RWPE2 (cell line): ENCODE measurements at regions not wholly inside any gene's neighbourhood (a gene's known extent, or its start where the extent isn't known, plus 50 kb on each side); places are given as distances from the start of the nearest gene placed in this dataset.

Experiments used
- ATAC-seq: fragments of 200-7000 bp; cut with Tn5 transposase; 3 replicates; pipeline ENCODE4 v1.9.1; 2021; ENCODE audit warnings: low read depth
- DNase-seq: peaks from one replicate; pipeline ENCODE4 v3.0.0-alpha.2; 2020; ENCODE audit warnings: low spot score
- H3K27ac ChIP-seq: fragments of 450-650 bp; 2 replicates; pipeline ENCODE4 v1.5.1; 2017; ENCODE audit warnings: mild to moderate bottlenecking; ENCODE audit not compliant: poor library complexity, severe bottlenecking
- H3K27me3 ChIP-seq: fragments of 250-450 bp; sonication (Bioruptor Pico); 2 replicates; pipeline ENCODE4 v1.5.1; 2021; ENCODE audit warnings: mild to moderate bottlenecking, moderate library complexity; ENCODE audit not compliant: insufficient read depth, poor library complexity, severe bottlenecking
- H3K36me3 ChIP-seq: fragments of 250-450 bp; sonication (Bioruptor Pico); 2 replicates; pipeline ENCODE4 v1.5.1; 2020; ENCODE audit warnings: low read depth, mild to moderate bottlenecking, moderate library complexity
- H3K4me1 ChIP-seq: fragments of 250-450 bp; sonication (Bioruptor Pico); 2 replicates; pipeline ENCODE4 v1.5.1; 2021; ENCODE audit warnings: mild to moderate bottlenecking, moderate library complexity; ENCODE audit not compliant: insufficient read depth, poor library complexity, severe bottlenecking
- H3K4me3 ChIP-seq: fragments of 250-450 bp; sonication (Bioruptor Pico); 2 replicates; pipeline ENCODE4 v1.5.1; 2021; ENCODE audit warnings: mild to moderate bottlenecking, moderate library complexity; ENCODE audit not compliant: severe bottlenecking
- H3K9me3 ChIP-seq: fragments of 250-450 bp; sonication (Bioruptor Pico); 2 replicates; pipeline ENCODE4 v1.5.1; 2021; ENCODE audit warnings: mild to moderate bottlenecking, moderate library complexity; ENCODE audit not compliant: severe bottlenecking
- CTCF ChIP-seq: fragments of 450-650 bp; IDR thresholded peaks from one replicate; pipeline ENCODE4 v1.5.1; 2017; ENCODE audit warnings: mild to moderate bottlenecking, moderate library complexity; ENCODE audit not compliant: poor library complexity, severe bottlenecking

GRCh38 chr18:37783771-37784170 lies 218.2 kb upstream of the CELF4 start:
- ATAC-seq: no peak
- Histone ChIP-seq H3K9me3 (no peaks in the 10 kb centered on the region), H3K27ac (no peak overlapping the region), H3K4me1 (no peaks in the 10 kb centered on the region), H3K27me3 (no peaks in the 10 kb centered on the region), H3K36me3 (no peaks in the 10 kb centered on the region), H3K4me3 (no peak overlapping the region)
- no peak for TF ChIP-seq CTCF
- DNase-seq: no peak

- no peak for TF ChIP-seq CTCF
- DNase-seq: no peak
- Histone ChIP-seq H3K36me3 (no peaks in the 10 kb centered on the region), H3K27ac (no peak overlapping the region), H3K4me1 (no peaks in the 10 kb centered on the region), H3K9me3 (no peaks in the 10 kb centered on the region), H3K4me3 (no peak overlapping the region), H3K27me3 (no peaks in the 10 kb centered on the region)
- ATAC-seq: no peak
Observed at GRCh38 chr18:37779220-37779619, 213.6 kb upstream of the CELF4 start.

GRCh38 chr18:37778417-37779165 lies 213.0 kb upstream of the CELF4 start:
- H3K4me1 ChIP-seq: no peaks in the 10 kb centered on the region
- ATAC-seq: peak; percentile 33; the same call in 1 of the 3 replicates
- H3K27ac ChIP-seq: no peak overlapping the region
- no peaks in the 10 kb centered on the region for H3K27me3 ChIP-seq
- DNase-seq: no peak
- no peaks in the 10 kb centered on the region for H3K9me3 ChIP-seq
- H3K36me3 ChIP-seq: no peaks in the 10 kb centered on the region
- no peak overlapping the region for H3K4me3 ChIP-seq
- TF ChIP-seq CTCF: peak; percentile 68

GRCh38 chr18:37769826-37770225 lies 204.2 kb upstream of the CELF4 start:
- Histone ChIP-seq H3K4me3 (no peak overlapping the region), H3K36me3 (no peaks in the 10 kb centered on the region), H3K27me3 (no peaks in the 10 kb centered on the region), H3K27ac (no peak overlapping the region), H3K4me1 (no peaks in the 10 kb centered on the region), H3K9me3 (no peaks in the 10 kb centered on the region)
- TF ChIP-seq CTCF: no peak
- DNase-seq: no peak
- no peak; the same call in 2 of the 3 replicates for ATAC-seq
